Epithelial cell of proximal tubule (primary cell): ENCODE measurements at regions not wholly inside any gene's neighbourhood (a gene's known extent, or its start where the extent isn't known, plus 50 kb on each side); places are given as distances from the start of the nearest gene placed in this dataset.

Experiments
- DNase-seq: peaks from one replicate; pipeline ENCODE4 v3.0.0-alpha.2; 2011; ENCODE audit warnings: low read depth
- H3K4me3 ChIP-seq: 2 replicates; pipeline ENCODE4 v1.5.1; 2011; ENCODE audit warnings: low read depth, mild to moderate bottlenecking, low read length
- CTCF ChIP-seq: conservative IDR thresholded peaks from 2 replicates; pipeline ENCODE4 v1.5.1; 2012; ENCODE audit warnings: low read depth, mild to moderate bottlenecking, low read length

- TF ChIP-seq CTCF: no peak
- no peak overlapping the region for H3K4me3 ChIP-seq
- no peak for DNase-seq
These were observed 1434.7 kb downstream of the SLITRK1 start for GRCh38 chr13:82447416-82448077.

- DNase-seq: no peak
- no peak for TF ChIP-seq CTCF
- H3K4me3 ChIP-seq: no peak overlapping the region
These were observed 1442.9 kb downstream of the SLITRK1 start for GRCh38 chr13:82439159-82439904.

DNA sequence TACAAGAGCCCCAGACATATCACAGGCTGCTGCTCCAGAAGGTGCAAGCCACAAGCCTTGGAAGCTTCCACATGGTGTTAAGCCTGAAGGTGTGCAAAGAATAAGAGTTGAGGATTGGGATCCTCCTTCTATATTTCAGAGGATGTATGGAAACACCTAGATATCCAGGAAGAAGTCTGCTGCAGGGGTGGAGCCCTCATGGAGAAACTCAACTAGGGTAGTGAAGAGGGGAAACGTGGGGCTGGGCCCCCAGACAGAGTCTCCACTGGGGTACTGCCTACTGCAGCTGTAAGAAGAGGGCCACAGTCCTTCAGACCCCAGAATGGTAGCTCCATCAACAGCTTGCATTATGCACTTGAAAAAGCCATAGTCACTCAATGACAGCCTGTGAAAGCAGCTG is 1444.0 kb downstream of the SLITRK1 start:
- no peak overlapping the region for H3K4me3 ChIP-seq
- no peak for DNase-seq
- no peak for TF ChIP-seq CTCF

- H3K4me3 ChIP-seq: no peak overlapping the region
- DNase-seq: no peak
- TF ChIP-seq CTCF: no peak
These were observed 1446.1 kb downstream of the SLITRK1 start for GRCh38 chr13:82436099-82436585.

GRCh38 chr13:82432949-82433348 is 1449.3 kb downstream of the SLITRK1 start:
- no peak for DNase-seq
- TF ChIP-seq CTCF: no peak
- no peak overlapping the region for H3K4me3 ChIP-seq

DNA sequence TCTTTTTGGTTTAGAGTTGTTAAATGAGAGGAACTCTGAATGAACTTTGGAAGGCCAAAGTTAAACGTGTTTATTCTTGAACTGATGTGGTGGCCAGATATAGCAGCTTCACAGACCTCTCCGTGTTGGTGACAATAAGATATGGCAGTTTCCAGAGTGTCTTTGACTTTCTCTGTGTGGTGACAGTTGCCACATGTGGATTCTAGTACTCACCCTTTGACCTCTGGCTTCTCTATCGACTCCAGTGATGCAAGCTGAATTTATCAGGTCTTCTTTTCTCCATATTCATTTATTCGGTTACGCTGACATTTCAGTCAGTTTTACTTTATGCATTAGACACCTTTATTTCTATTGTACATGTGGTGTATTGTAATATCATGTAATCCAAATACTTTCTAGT is 1469.5 kb downstream of the SLITRK1 start:
- no peak for TF ChIP-seq CTCF
- DNase-seq: no peak
- H3K4me3 ChIP-seq: no peak overlapping the region
